HG03521 (cell line): ENCODE measurements at regions not wholly inside any gene's neighbourhood (a gene's known extent, or its start where the extent isn't known, plus 50 kb on each side); places are given as distances from the start of the nearest gene placed in this dataset.

ENCODE experiments used
- ATAC-seq: cut with Tn5 transposase; IDR thresholded peaks from one replicate; pipeline ENCODE4 v1.9.1; 2021; ENCODE audit warnings: mild to moderate bottlenecking, moderate library complexity; ENCODE audit not compliant: unreplicated experiment

- ATAC-seq: no peak
Measured at GRCh38 chr7:18081617-18082016, 54.0 kb upstream of the PRPS1L1 start.

- ATAC-seq: no peak
Measured at GRCh38 chr7:18082169-18082568, 54.5 kb upstream of the PRPS1L1 start.

- ATAC-seq: no peak
Measured at GRCh38 chr7:18086165-18087025, 58.7 kb upstream of the PRPS1L1 start.

- ATAC-seq: no peak
Measured at GRCh38 chr7:18087026-18087686, 59.5 kb upstream of the PRPS1L1 start.

- ATAC-seq: no peak
Measured at GRCh38 chr7:18087687-18088078, 60.0 kb upstream of the PRPS1L1 start.

- no peak for ATAC-seq
Measured at GRCh38 chr7:18096087-18096486, 68.4 kb upstream of the PRPS1L1 start.

- no peak for ATAC-seq
Measured at GRCh38 chr7:18102576-18102975, 74.9 kb upstream of the PRPS1L1 start.

GRCh38 chr7:18103436-18104218 is 76.0 kb upstream of the PRPS1L1 start:
- no peak for ATAC-seq

- no peak for ATAC-seq
Measured at GRCh38 chr7:18109762-18110161, 82.1 kb upstream of the PRPS1L1 start.

- ATAC-seq: no peak
Measured at GRCh38 chr7:18116661-18117060, 89.0 kb upstream of the PRPS1L1 start.

GRCh38 chr7:18117482-18117881 is 89.8 kb upstream of the PRPS1L1 start:
- ATAC-seq: no peak

GRCh38 chr7:18119985-18120384 is 92.3 kb upstream of the PRPS1L1 start:
- ATAC-seq: no peak

- no peak for ATAC-seq
Measured at GRCh38 chr7:18123508-18124239, 96.0 kb upstream of the PRPS1L1 start.

- ATAC-seq: no peak
Measured at GRCh38 chr7:18125476-18125875, 97.8 kb upstream of the PRPS1L1 start.

- no peak for ATAC-seq
Measured at GRCh38 chr7:18126281-18126680, 98.6 kb upstream of the PRPS1L1 start.

GRCh38 chr7:18128846-18129245 is 101.2 kb upstream of the PRPS1L1 start:
- ATAC-seq: no peak

GRCh38 chr7:18132811-18133210 is 105.2 kb upstream of the PRPS1L1 start:
- ATAC-seq: no peak

- no peak for ATAC-seq
Measured at GRCh38 chr7:18133921-18134320, 106.3 kb upstream of the PRPS1L1 start.

GRCh38 chr7:18140943-18141342 is 113.3 kb upstream of the PRPS1L1 start:
- ATAC-seq: no peak

GRCh38 chr7:18144166-18144565 is 116.5 kb upstream of the PRPS1L1 start:
- ATAC-seq: no peak

GRCh38 chr7:18145160-18145559 is 117.5 kb upstream of the PRPS1L1 start:
- ATAC-seq: no peak
